ENCODE measurements at regions not wholly inside any gene's neighbourhood (a gene's known extent, or its start where the extent isn't known, plus 50 kb on each side); places are given as distances from the start of the nearest gene placed in this dataset.

DNA sequence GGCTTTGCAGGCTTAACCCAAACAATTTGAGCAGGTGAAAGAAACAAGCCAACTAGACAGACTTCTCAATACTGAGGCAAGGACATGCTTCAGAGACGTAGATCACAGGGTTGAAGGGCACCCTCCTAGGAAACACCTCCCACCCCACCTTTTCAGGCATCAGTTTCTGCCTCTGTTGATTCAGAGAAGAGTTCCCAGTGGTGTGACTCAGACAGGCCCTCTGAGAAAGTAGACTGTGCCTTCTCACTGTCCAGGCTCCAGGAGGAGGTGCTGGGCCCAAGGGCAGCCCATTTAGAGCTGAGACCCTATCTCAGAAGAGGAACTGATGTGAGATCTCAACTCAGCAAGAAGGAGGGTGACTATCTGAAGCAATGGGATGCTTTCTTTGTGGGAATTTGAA is 108.1 kb downstream of the FAM50B start:
- TF ChIP-seq, protein P1, sequence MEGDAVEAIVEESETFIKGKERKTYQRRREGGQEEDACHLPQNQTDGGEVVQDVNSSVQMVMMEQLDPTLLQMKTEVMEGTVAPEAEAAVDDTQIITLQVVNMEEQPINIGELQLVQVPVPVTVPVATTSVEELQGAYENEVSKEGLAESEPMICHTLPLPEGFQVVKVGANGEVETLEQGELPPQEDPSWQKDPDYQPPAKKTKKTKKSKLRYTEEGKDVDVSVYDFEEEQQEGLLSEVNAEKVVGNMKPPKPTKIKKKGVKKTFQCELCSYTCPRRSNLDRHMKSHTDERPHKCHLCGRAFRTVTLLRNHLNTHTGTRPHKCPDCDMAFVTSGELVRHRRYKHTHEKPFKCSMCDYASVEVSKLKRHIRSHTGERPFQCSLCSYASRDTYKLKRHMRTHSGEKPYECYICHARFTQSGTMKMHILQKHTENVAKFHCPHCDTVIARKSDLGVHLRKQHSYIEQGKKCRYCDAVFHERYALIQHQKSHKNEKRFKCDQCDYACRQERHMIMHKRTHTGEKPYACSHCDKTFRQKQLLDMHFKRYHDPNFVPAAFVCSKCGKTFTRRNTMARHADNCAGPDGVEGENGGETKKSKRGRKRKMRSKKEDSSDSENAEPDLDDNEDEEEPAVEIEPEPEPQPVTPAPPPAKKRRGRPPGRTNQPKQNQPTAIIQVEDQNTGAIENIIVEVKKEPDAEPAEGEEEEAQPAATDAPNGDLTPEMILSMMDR (IDR thresholded peaks at IDR 0.05), result no peak
- TF ChIP-seq POLR2A (IDR thresholded peaks at IDR 0.05), result no peak
